ENCODE measurements at regions not wholly inside any gene's neighbourhood (a gene's known extent, or its start where the extent isn't known, plus 50 kb on each side); places are given as distances from the start of the nearest gene placed in this dataset.

GRCh38 chr1:229035748-229036082, 235.2 kb upstream of the RAB4A start:
- no peak for TF ChIP-seq CTCF (IDR thresholded peaks at IDR 0.05)
- no peak for TF ChIP-seq POLR2A (IDR thresholded peaks at IDR 0.05)
